Endothelial cell of umbilical vein (primary cell): ENCODE measurements at regions not wholly inside any gene's neighbourhood (a gene's known extent, or its start where the extent isn't known, plus 50 kb on each side); places are given as distances from the start of the nearest gene placed in this dataset.

Source experiments
- CTCF ChIP-seq, 2 donors: IDR thresholded peaks; 1 replicate in 1 of 2; 2 replicates in 1 of 2; pipeline ENCODE4 v1.5.1; 2011; ENCODE audit warnings: low read length in 2 of 2, mild to moderate bottlenecking in 2 of 2, moderate library complexity in 2 of 2, control low read depth in 1 of 2, inconsistent platforms in 1 of 2, low read depth in 1 of 2; ENCODE audit not compliant: insufficient read depth in 1 of 2; ENCODE audit errors: extremely low read depth in 1 of 2
- MAX ChIP-seq: IDR thresholded peaks from 2 replicates; pipeline ENCODE4 v1.6.1; 2011; ENCODE audit not compliant: insufficient read depth, insufficient read length
- POLR2A ChIP-seq: IDR thresholded peaks from 2 replicates; pipeline ENCODE4 v1.6.1; 2012; ENCODE audit warnings: low read depth, mild to moderate bottlenecking, control low read depth, low read length

DNA sequence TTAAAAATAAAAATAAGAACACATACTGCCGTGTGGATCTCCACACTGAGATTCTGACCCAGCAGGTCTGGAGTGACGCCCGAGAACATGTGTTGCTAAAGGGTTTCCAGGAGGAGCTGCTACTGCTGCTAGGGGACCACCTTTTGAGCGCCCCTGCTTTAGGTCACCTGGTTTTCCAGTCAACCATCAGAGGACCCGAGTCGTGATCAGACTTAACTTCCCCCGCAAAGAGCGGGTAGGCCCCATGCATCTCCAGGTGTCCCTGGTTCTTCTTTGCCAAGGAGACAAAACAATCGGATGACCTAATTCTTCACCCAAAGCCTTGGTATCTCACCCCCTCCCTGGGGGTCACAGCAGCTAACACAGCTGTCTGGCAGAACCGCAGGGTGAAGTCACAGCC, 51.1 kb upstream of the STX16 start:
- TF ChIP-seq POLR2A = no peak
- no peak for TF ChIP-seq MAX
- TF ChIP-seq CTCF (IDR thresholded peaks at IDR 0.05; ENCODE audit: extremely low read depth in 1 of 2, insufficient read depth in 1 of 2, low read depth in 1 of 2, low read length in 2 of 2) = no peak
